ENCODE measurements at regions not wholly inside any gene's neighbourhood (a gene's known extent, or its start where the extent isn't known, plus 50 kb on each side); places are given as distances from the start of the nearest gene placed in this dataset.

DNA sequence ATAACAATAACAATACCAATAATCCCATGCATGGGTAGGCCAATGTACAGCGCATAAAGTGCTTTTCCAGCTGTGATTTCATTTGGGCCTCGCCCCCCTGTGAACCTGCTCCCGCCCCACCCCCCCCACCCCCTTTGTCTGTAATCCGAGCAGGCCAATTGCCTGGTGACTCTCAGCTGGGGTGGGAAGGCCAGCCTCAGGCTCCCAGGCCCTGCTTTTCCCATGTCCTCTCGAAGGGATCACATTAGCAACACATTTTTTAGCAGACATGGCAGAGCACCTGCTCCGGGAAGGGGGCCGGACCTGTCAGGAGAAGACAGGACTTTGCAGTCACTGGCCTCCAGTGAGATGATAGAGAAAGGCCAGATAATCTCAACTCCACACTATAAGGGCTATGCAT lies 439.3 kb downstream of the RPS24 start:
- H3K36me3 ChIP-seq, result no peaks in the 10 kb centered on the region
- 72 to 83% methylated on average over 7 of the region's 7 CpGs for WGBS, 2 donors
- intact Hi-C loops (cut with DNase I), result no loop called here
- peaks cover 13 to 30% of the 10 kb centered on the region in 2 donors for H3K4me1 ChIP-seq
- H3K27ac ChIP-seq, result no peak overlapping the region
- H3K27me3 ChIP-seq, result no peaks in the 10 kb centered on the region
- DNase-seq, result no peak
- no peak for TF ChIP-seq POLR2A (IDR thresholded peaks at IDR 0.05)
- TF ChIP-seq, protein P1, sequence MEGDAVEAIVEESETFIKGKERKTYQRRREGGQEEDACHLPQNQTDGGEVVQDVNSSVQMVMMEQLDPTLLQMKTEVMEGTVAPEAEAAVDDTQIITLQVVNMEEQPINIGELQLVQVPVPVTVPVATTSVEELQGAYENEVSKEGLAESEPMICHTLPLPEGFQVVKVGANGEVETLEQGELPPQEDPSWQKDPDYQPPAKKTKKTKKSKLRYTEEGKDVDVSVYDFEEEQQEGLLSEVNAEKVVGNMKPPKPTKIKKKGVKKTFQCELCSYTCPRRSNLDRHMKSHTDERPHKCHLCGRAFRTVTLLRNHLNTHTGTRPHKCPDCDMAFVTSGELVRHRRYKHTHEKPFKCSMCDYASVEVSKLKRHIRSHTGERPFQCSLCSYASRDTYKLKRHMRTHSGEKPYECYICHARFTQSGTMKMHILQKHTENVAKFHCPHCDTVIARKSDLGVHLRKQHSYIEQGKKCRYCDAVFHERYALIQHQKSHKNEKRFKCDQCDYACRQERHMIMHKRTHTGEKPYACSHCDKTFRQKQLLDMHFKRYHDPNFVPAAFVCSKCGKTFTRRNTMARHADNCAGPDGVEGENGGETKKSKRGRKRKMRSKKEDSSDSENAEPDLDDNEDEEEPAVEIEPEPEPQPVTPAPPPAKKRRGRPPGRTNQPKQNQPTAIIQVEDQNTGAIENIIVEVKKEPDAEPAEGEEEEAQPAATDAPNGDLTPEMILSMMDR (IDR thresholded peaks at IDR 0.05), result no peak
- no peaks in the 10 kb centered on the region for H3K9me3 ChIP-seq
- no peak overlapping the region for H3K4me3 ChIP-seq (replicated peaks in 1 of 3)

DNA sequence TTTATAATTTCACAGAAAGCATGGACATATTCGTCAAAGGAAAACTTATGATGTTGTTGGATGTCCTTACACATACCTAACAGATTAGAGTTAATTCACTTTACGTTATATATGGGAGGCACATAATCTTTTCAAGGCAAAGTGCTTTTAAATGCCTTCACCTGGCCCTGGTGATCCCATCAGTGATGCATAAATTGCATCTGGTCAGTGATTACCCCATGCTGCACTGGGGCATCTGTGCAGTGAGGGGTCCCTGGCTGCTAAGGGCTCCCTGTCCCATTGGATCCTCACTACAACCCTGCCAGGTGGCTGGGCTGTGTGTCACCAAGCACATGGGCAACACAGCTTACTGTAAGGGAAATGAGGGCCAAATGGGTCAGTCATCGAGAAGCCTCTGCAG lies 441.1 kb downstream of the RPS24 start:
- no peak for DNase-seq
- no peak overlapping the region for H3K27ac ChIP-seq
- H3K36me3 ChIP-seq, result no peaks in the 10 kb centered on the region
- peaks cover 13 to 27% of the 10 kb centered on the region in 2 donors for H3K4me1 ChIP-seq
- TF ChIP-seq, protein P1 (IDR thresholded peaks at IDR 0.05), result no peak
- no peak for TF ChIP-seq POLR2A (IDR thresholded peaks at IDR 0.05)
- H3K9me3 ChIP-seq, result no peaks in the 10 kb centered on the region
- intact Hi-C loops (cut with DNase I), result no loop called here
- H3K27me3 ChIP-seq, result no peaks in the 10 kb centered on the region
- H3K4me3 ChIP-seq (replicated peaks in 1 of 3), result no peak overlapping the region
- WGBS, 2 donors, result 96 to 97% methylated on average over 3 of the region's 3 CpGs

DNA sequence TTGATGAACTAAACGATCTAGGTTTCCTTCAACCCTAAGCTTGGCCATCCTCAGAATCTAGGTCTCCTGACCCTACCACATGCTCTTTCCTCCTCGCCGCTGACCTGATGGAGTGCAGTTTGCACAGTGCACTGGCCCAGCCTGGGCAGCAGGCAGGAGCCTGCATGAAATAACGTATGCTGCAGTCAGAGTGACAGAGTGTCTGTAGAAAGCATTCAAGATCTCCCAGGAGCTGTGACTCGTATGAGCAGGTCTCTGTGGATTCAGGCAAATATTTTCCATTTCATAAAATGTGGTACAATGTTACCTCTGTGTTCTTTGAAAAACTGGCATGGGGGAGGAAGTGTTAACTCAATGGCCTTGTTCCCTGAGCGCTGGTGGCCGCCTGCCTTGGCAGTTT lies 441.8 kb downstream of the RPS24 start:
- Histone ChIP-seq H3K36me3 (no peaks in the 10 kb centered on the region), H3K4me1 (peaks cover 9 to 20% of the 10 kb centered on the region in 2 donors), H3K27ac (no peak overlapping the region), H3K27me3 (no peaks in the 10 kb centered on the region), H3K4me3 (replicated peaks in 1 of 3) (no peak overlapping the region), H3K9me3 (no peaks in the 10 kb centered on the region)
- intact Hi-C loops (cut with DNase I), result no loop called here
- DNase-seq, result no peak
- WGBS, 2 donors, result 90 to 93% methylated on average over 6 to 7 of the region's 7 CpGs
- no peak for TF ChIP-seq POLR2A (IDR thresholded peaks at IDR 0.05)
- TF ChIP-seq, protein P1 (IDR thresholded peaks at IDR 0.05), result no peak

DNA sequence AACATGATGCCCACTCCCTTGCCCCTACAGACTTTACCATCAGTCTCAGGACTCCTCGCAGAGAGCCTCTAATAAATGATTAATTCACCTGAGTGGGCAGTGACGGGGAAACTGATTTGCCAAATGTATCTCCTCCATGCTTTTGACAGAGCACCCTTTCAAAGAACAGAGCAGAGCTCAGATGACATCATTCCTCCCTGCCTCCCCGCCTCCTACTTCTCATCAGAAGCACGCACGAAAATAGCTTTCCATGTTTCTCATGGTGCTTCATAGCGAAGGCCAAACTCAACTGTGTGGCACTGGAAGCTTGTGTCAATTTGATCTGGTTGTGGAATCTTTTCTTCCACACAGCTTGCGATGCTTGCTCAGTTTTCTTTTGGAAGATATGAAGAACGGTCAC lies 442.5 kb downstream of the RPS24 start:
- H3K9me3 ChIP-seq, result no peaks in the 10 kb centered on the region
- intact Hi-C loops (cut with DNase I), result no loop called here
- no peaks in the 10 kb centered on the region for H3K27me3 ChIP-seq
- no peak overlapping the region for H3K27ac ChIP-seq
- TF ChIP-seq, protein P1 (IDR thresholded peaks at IDR 0.05), result no peak
- no peak for TF ChIP-seq POLR2A (IDR thresholded peaks at IDR 0.05)
- no peak for DNase-seq
- 93 to 97% methylated on average over 8 of the region's 8 CpGs for WGBS, 2 donors
- peaks cover 5 to 15% of the 10 kb centered on the region in 2 donors for H3K4me1 ChIP-seq
- no peak overlapping the region for H3K4me3 ChIP-seq (replicated peaks in 1 of 3)
- no peaks in the 10 kb centered on the region for H3K36me3 ChIP-seq

DNA sequence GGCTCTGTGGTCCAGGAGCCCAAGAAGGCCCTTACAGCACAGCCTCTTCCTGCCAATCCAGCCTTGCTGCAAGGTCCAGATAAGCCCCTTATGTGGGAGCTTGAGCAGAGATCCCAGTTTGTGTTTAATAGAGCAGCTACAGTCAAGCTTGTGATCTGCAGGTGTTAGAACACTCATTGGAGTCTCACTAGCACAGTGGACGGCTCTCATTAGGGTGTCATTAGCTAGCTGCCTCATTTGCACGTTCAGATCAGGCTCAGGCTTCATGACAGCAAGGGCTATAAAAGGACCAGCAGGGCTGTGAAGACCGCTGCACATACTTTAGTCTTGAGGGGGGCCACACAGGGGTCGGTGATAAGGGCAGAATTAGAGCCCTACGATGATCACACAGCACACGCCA lies 443.2 kb downstream of the RPS24 start:
- no peaks in the 10 kb centered on the region for H3K9me3 ChIP-seq
- no peak overlapping the region for H3K27ac ChIP-seq
- no peaks in the 10 kb centered on the region for H3K36me3 ChIP-seq
- peaks cover 0 to 8% of the 10 kb centered on the region in 2 donors for H3K4me1 ChIP-seq
- WGBS, 2 donors, result 84 to 85% methylated on average over 4 to 6 of the region's 6 CpGs
- intact Hi-C loops (cut with DNase I), result no loop called here
- H3K4me3 ChIP-seq (replicated peaks in 1 of 3), result no peak overlapping the region
- no peak for DNase-seq
- H3K27me3 ChIP-seq, result no peaks in the 10 kb centered on the region
- no peak for TF ChIP-seq POLR2A (IDR thresholded peaks at IDR 0.05)
- TF ChIP-seq, protein P1 (IDR thresholded peaks at IDR 0.05), result no peak

Data from thyroid gland (tissue), 4 donors.